ENCODE measurements at regions not wholly inside any gene's neighbourhood (a gene's known extent, or its start where the extent isn't known, plus 50 kb on each side); places are given as distances from the start of the nearest gene placed in this dataset.

GRCh38 chrX:926991-927390 lies 285.5 kb downstream of the CRLF2 start:
- no peak overlapping the region for H3K4me2 ChIP-seq (ENCODE audit: low read depth, low read length)
- H3K9me3 ChIP-seq (ENCODE audit: control insufficient read depth, insufficient read depth, low read length) = peaks cover 14% of the 10 kb centered on the region
- TF ChIP-seq FOS (IDR thresholded peaks at IDR 0.05; ENCODE audit: low read depth, low read length) (no peak), MAFK (IDR thresholded peaks at IDR 0.05; ENCODE audit: low read depth, low read length) (no peak), USF2 (IDR thresholded peaks at IDR 0.05; ENCODE audit: low read depth, low read length) (no peak), RAD21 (IDR thresholded peaks at IDR 0.05; ENCODE audit: low read length) (no peak), CTCF (conservative IDR thresholded peaks at IDR 0.05; ENCODE audit: low read depth, low read length) (no peak), NFE2L2 (IDR thresholded peaks at IDR 0.05; ENCODE audit: low read depth, low read length) (no peak), CEBPB (IDR thresholded peaks at IDR 0.05; ENCODE audit: low read depth, low read length) (no peak), BHLHE40 (IDR thresholded peaks at IDR 0.05; ENCODE audit: low read depth, low read length) (no peak), CHD1 (IDR thresholded peaks at IDR 0.05; ENCODE audit: low read depth, low read length) (no peak), POLR2A (IDR thresholded peaks at IDR 0.05; ENCODE audit: low read depth, low read length) (no peak), SMC3 (IDR thresholded peaks at IDR 0.05; ENCODE audit: low read depth, low read length) (no peak), RFX5 (IDR thresholded peaks at IDR 0.05; ENCODE audit: low read depth, low read length) (no peak), MAZ (IDR thresholded peaks at IDR 0.05; ENCODE audit: borderline replicate concordance, low read depth, low read length) (no peak), MXI1 (IDR thresholded peaks at IDR 0.05; ENCODE audit: borderline replicate concordance, low read depth, low read length) (no peak), RCOR1 (IDR thresholded peaks at IDR 0.05; ENCODE audit: insufficient replicate concordance, low read length) (no peak), ELK1 (IDR thresholded peaks at IDR 0.05; ENCODE audit: borderline replicate concordance, low read depth, low read length) (no peak)
- no peak overlapping the region for H4K91ac ChIP-seq (ENCODE audit: insufficient read depth, low read depth, low read length)
- no peak overlapping the region for H3K4ac ChIP-seq (ENCODE audit: low read depth, low read length)
- H3K27me3 ChIP-seq (ENCODE audit: control insufficient read depth, insufficient read depth, low read length) = no peaks in the 10 kb centered on the region
- no TSS peak for BruUV-seq (replicated peaks)
- 100% methylated on average over 1 of the region's 2 CpGs; no CpG with 5 or more reads in 1 of the 2 experiments for whole genome bisulfite sequencing, 2 experiments (ENCODE audit: extremely low coverage in 2 of 2, insufficient read length in 1 of 2)
- H3K27ac ChIP-seq (ENCODE audit: insufficient read depth, low read length) = no peak overlapping the region
- H2BK120ac ChIP-seq (ENCODE audit: low read depth, low read length) = no peak overlapping the region
- H3K9me1 ChIP-seq (ENCODE audit: insufficient read depth, low read length) = no peaks in the 10 kb centered on the region
- no peak overlapping the region for H4K5ac ChIP-seq (ENCODE audit: low read depth, low read length)
- no peaks in the 10 kb centered on the region for H3K36me3 ChIP-seq (ENCODE audit: control insufficient read depth, insufficient read depth, low read length)
- H2BK5ac ChIP-seq (ENCODE audit: low read depth, low read length, poor library complexity, severe bottlenecking) = no peak overlapping the region
- no peak overlapping the region for H2BK20ac ChIP-seq (ENCODE audit: low read depth, low read length)
- H3K9ac ChIP-seq (ENCODE audit: low read depth, low read length) = no peak overlapping the region
- intact Hi-C loops (cut with micrococcal nuclease) (no loop called here), dilution Hi-C loops (cut with HindIII; ENCODE audit: low sequenced_read_pairs, unreplicated experiment) (no loop called here), in situ Hi-C loops (cut with MboI; ENCODE audit: low sequenced_read_pairs) (no loop called here)
- no peak overlapping the region for H3K18ac ChIP-seq (ENCODE audit: low read depth, low read length)
- H3K56ac ChIP-seq (ENCODE audit: extremely low read depth, insufficient read depth, low read length) = no peak overlapping the region
- no peak for DNase-seq
- no peak overlapping the region for H2AK9ac ChIP-seq (replicated peaks; ENCODE audit: low read depth, low read length, poor library complexity)
- no peak for ATAC-seq (ENCODE audit: low read depth)
- no peaks in the 10 kb centered on the region for H4K20me1 ChIP-seq (ENCODE audit: insufficient read depth, low read length)
- ChIA-PET CTCF (no interaction called here), POLR2A (ENCODE audit: unreplicated experiment) (no interaction called here)
- no peak overlapping the region for H2AFZ ChIP-seq (replicated peaks; ENCODE audit: low read length, poor library complexity)
- H3K4me1 ChIP-seq (ENCODE audit: control insufficient read depth, insufficient read depth, low read length) = no peaks in the 10 kb centered on the region
- no peak overlapping the region for H3K14ac ChIP-seq (replicated peaks; ENCODE audit: low read depth, low read length)
- no peak overlapping the region for H4K8ac ChIP-seq (ENCODE audit: low read depth in 2 of 2, low read length in 2 of 2)
- no peak overlapping the region for H2BK15ac ChIP-seq (ENCODE audit: low read depth, low read length)
- H2AK5ac ChIP-seq (ENCODE audit: low read depth, low read length) = no peak overlapping the region
- H3K79me1 ChIP-seq (ENCODE audit: low read depth in 1 of 2, low read length in 2 of 2) = no peaks in the 10 kb centered on the region
- no peak overlapping the region for H3K4me3 ChIP-seq (ENCODE audit: insufficient read depth, low read depth, low read length)
- no peak overlapping the region for H3K23ac ChIP-seq (ENCODE audit: low read depth, low read length)
